Osteoblast (primary cell): ENCODE measurements at regions not wholly inside any gene's neighbourhood (a gene's known extent, or its start where the extent isn't known, plus 50 kb on each side); places are given as distances from the start of the nearest gene placed in this dataset.

Source experiments
- DNase-seq: peaks from one replicate; pipeline ENCODE4 v3.0.0; 2011; ENCODE audit warnings: low spot score, mixed read lengths; ENCODE audit not compliant: insufficient read length; ENCODE audit errors: missing footprints
- H2AFZ ChIP-seq: 2 replicates; pipeline ENCODE4 v1.6.0; 2011; ENCODE audit warnings: mild to moderate bottlenecking, low read length
- H3K27ac ChIP-seq: 2 replicates; pipeline ENCODE4 v1.5.1; 2011; ENCODE audit warnings: mild to moderate bottlenecking, low read depth, low read length, moderate library complexity
- H3K27me3 ChIP-seq: 2 replicates; pipeline ENCODE4 v1.6.0; 2012; ENCODE audit warnings: mild to moderate bottlenecking, control low read depth, inconsistent platforms, low read length, moderate library complexity; ENCODE audit not compliant: insufficient read depth
- H3K36me3 ChIP-seq: 2 replicates; pipeline ENCODE4 v1.5.1; 2011; ENCODE audit warnings: mild to moderate bottlenecking, low read length, control low read depth, moderate library complexity; ENCODE audit not compliant: insufficient read depth
- H3K4me1 ChIP-seq: 2 replicates; pipeline ENCODE4 v1.5.1; 2011; ENCODE audit warnings: mild to moderate bottlenecking, low read length, control low read depth, moderate library complexity; ENCODE audit not compliant: insufficient read depth
- H3K4me2 ChIP-seq: 2 replicates; pipeline ENCODE4 v1.6.0; 2011; ENCODE audit warnings: mild to moderate bottlenecking, low read length; ENCODE audit not compliant: insufficient read depth
- H3K4me3 ChIP-seq: fragments of 200-600 bp; sonication (generic); 3 replicates; pipeline ENCODE4 v1.5.1; 2012; ENCODE audit warnings: mild to moderate bottlenecking, low read length, inconsistent platforms; ENCODE audit not compliant: insufficient read depth
- H3K79me2 ChIP-seq: 2 replicates; pipeline ENCODE4 v1.6.0; 2012; ENCODE audit warnings: mild to moderate bottlenecking, low read length, control low read depth, inconsistent platforms; ENCODE audit not compliant: insufficient read depth
- H3K9me3 ChIP-seq: 2 replicates; pipeline ENCODE4 v1.5.1; 2011; ENCODE audit warnings: low read depth, low read length, control low read depth
- H4K20me1 ChIP-seq: 2 replicates; pipeline ENCODE4 v1.6.0; 2012; ENCODE audit warnings: mild to moderate bottlenecking, low read length, control low read depth; ENCODE audit not compliant: insufficient read depth
- TF ChIP-seq, protein P1 (sequence below): IDR thresholded peaks from 2 replicates; pipeline ENCODE4 v1.5.1; 2011; ENCODE audit warnings: mild to moderate bottlenecking, low read depth, low read length, moderate library complexity; ENCODE audit errors: extremely low read depth

DNA sequence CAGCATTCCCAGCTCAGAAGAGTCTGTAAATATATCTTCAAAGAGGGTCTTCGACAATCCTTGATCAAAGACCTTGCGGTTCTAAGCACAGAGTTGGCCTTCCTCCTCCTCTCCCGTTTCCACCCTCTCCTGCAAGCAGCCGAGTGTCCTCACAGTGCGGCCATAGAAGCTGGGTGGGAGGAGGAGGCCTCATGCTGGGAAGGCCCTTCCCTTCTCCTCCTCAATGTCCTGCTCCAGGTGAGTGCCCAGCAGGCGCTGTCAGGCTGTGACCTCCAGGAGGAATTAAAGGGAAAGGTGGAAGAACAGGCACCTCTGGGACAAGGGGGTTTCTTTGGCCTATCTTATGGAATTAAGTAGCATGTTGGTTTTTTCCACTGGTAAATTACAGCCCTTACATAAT lies 674.2 kb upstream of the ARGLU1 start:
- TF ChIP-seq, protein P1, sequence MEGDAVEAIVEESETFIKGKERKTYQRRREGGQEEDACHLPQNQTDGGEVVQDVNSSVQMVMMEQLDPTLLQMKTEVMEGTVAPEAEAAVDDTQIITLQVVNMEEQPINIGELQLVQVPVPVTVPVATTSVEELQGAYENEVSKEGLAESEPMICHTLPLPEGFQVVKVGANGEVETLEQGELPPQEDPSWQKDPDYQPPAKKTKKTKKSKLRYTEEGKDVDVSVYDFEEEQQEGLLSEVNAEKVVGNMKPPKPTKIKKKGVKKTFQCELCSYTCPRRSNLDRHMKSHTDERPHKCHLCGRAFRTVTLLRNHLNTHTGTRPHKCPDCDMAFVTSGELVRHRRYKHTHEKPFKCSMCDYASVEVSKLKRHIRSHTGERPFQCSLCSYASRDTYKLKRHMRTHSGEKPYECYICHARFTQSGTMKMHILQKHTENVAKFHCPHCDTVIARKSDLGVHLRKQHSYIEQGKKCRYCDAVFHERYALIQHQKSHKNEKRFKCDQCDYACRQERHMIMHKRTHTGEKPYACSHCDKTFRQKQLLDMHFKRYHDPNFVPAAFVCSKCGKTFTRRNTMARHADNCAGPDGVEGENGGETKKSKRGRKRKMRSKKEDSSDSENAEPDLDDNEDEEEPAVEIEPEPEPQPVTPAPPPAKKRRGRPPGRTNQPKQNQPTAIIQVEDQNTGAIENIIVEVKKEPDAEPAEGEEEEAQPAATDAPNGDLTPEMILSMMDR: no peak
- Histone ChIP-seq H3K27ac (no peak overlapping the region), H2AFZ (no peak overlapping the region), H3K79me2 (no peaks in the 10 kb centered on the region), H3K9me3 (no peaks in the 10 kb centered on the region), H3K4me1 (no peaks in the 10 kb centered on the region), H3K27me3 (no peaks in the 10 kb centered on the region), H3K4me2 (no peak overlapping the region), H4K20me1 (peaks cover 3% of the 10 kb centered on the region), H3K36me3 (no peaks in the 10 kb centered on the region), H3K4me3 (no peak overlapping the region)
- no peak for DNase-seq

DNA sequence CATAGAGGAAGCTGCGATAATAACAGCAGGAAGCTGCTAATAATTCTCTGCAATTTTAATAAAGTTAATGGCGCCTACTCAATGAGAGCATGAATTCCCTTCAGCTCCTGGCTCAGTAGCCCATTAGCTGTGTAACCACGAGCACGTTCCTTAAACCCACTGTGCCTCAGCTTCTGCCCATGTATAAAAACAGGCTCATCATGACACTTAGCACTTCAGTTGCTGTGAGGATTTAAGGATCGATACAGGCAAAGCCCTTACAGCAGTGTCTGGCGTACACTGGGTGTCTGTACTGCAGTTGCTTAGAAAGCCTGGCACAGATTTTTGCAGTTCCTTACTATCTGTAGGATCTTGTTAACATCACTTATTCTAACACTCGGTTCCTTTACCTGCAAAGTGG lies 673.4 kb upstream of the ARGLU1 start:
- Histone ChIP-seq H3K4me2 (no peak overlapping the region), H3K79me2 (no peaks in the 10 kb centered on the region), H3K9me3 (no peaks in the 10 kb centered on the region), H3K36me3 (no peaks in the 10 kb centered on the region), H2AFZ (no peak overlapping the region), H3K27me3 (no peaks in the 10 kb centered on the region), H3K27ac (no peak overlapping the region), H3K4me3 (no peak overlapping the region), H3K4me1 (no peaks in the 10 kb centered on the region), H4K20me1 (peaks cover 3% of the 10 kb centered on the region)
- no peak for DNase-seq
- TF ChIP-seq, protein P1: no peak

DNA sequence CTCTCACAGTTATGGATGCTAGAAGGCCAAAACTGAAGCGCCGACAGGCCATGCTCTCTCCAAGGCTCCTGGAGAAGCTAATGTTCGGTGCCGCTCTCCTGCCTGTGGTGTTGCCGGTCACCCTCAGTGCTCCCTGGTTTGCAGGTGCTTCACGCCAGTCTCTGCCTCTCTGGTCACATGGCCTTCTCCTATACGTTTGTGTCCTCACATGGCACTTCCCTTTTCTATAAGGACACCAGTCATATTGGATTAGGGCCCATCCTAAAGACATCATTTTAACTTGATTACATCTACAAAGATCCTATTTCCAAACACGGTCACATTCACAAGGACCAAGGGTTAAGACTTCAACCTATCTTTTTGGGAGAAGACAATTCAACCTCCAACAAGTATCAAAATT lies 671.3 kb upstream of the ARGLU1 start:
- Histone ChIP-seq H3K79me2 (no peaks in the 10 kb centered on the region), H2AFZ (no peak overlapping the region), H3K4me1 (no peaks in the 10 kb centered on the region), H3K27me3 (no peaks in the 10 kb centered on the region), H3K27ac (no peak overlapping the region), H3K36me3 (no peaks in the 10 kb centered on the region), H3K4me3 (no peak overlapping the region), H4K20me1 (peaks cover 7% of the 10 kb centered on the region), H3K4me2 (no peak overlapping the region), H3K9me3 (no peaks in the 10 kb centered on the region)
- no peak for DNase-seq
- TF ChIP-seq, protein P1: no peak

DNA sequence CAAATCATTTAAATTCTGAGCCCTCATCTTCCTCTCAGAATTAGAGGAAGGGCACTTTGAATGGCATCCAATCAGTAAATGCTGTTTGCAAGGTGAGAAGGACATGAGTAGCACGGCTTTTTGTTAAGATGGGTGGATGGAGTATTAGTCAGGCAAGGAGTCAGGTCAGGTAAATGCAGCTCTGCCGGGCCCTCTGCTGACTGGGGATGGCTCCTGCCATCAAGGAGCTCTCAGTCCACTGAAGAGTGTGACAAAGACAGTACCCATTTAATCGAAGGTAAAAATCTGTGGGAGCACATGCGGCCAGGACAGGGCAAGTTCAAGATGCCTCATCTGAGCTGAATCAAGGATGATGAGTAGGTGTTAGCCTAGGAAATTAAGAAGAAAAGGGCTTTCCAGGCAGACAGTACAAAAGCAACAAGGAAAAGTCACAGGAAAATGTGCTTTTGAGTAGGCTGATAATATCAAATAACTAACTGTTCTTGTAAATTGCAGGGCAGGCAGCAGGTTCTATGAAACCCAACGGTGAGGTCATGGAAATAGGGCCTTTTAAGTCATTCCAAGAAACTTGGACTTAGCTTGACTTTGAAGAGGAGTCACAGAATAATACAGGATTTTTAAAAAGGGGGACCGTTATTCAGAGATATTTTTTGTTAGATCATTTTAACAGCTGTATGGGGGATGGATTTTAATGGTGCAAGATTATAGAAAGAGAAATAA lies 670.5 kb upstream of the ARGLU1 start:
- DNase-seq: no peak
- TF ChIP-seq, protein P1: no peak
- Histone ChIP-seq H3K27me3 (no peaks in the 10 kb centered on the region), H3K79me2 (no peaks in the 10 kb centered on the region), H3K27ac (no peak overlapping the region), H3K4me2 (no peak overlapping the region), H3K4me1 (no peaks in the 10 kb centered on the region), H4K20me1 (peaks cover 7% of the 10 kb centered on the region), H3K36me3 (no peaks in the 10 kb centered on the region), H3K4me3 (no peak overlapping the region), H2AFZ (no peak overlapping the region), H3K9me3 (no peaks in the 10 kb centered on the region)
